HepG2 (cell line): ENCODE measurements at regions not wholly inside any gene's neighbourhood (a gene's known extent, or its start where the extent isn't known, plus 50 kb on each side); places are given as distances from the start of the nearest gene placed in this dataset.

Source experiments
- ATAC-seq: fragments of 200-7000 bp; cut with Tn5 transposase; 3 replicates; pipeline ENCODE4 v1.9.1; 2020; ENCODE audit warnings: mild to moderate bottlenecking, moderate library complexity
- BruUV-seq: library from RNA; stranded (reverse); fragments of 400-500 nt; replicated peaks from 2 replicates; lab custom pipeline; 2021; lab: Mats Ljungman, UMichigan
- CTCF ChIA-PET: fragments of 300-600 bp; formaldehyde crosslinking; extraction: SDS; loops from one replicate; lab custom pipeline; 2021; ENCODE audit warnings: low total read pairs, inconsistent platforms, low intra/inter-chr PET ratio; lab: Yijun Ruan, JAX
- POLR2A ChIA-PET: fragments of 350-600 bp; sonication (Branson Sonifier 250); formaldehyde crosslinking; loops from one replicate; lab custom pipeline; 2020; ENCODE audit warnings: antibody characterized with exemption, inconsistent platforms; lab: Yijun Ruan, JAX
- DNase-seq: peaks from one replicate; pipeline ENCODE4 v3.0.0-alpha.2; 2015; ENCODE audit warnings: low spot score
- FAIRE-seq: peaks from 3 replicates; lab custom pipeline; 2011; peaks lifted over from hg19 to GRCh38; lab: Jason Lieb, UNC
- H2AFZ ChIP-seq: one replicate; pipeline ENCODE4 v1.6.1; 2011; ENCODE audit warnings: low read length, inconsistent platforms
- H3K27ac ChIP-seq: fragments of 300-600 bp; 3 replicates; pipeline ENCODE4 v1.8.0; 2011; ENCODE audit warnings: mixed run types, mild to moderate bottlenecking, mixed read lengths, low read length, inconsistent platforms; ENCODE audit not compliant: insufficient read depth; ENCODE audit errors: extremely low read length
- H3K27me3 ChIP-seq, 2 experiments: fragments of 200-600 bp in 1 of 2; 2 replicates in 1 of 2; 3 replicates in 1 of 2; pipeline versions ENCODE4 v1.6.0 to v1.8.0; 2011; ENCODE audit warnings: low read length in 2 of 2, mild to moderate bottlenecking in 2 of 2, moderate library complexity in 2 of 2, inconsistent platforms in 1 of 2; ENCODE audit not compliant: insufficient read depth in 2 of 2, control insufficient read depth in 1 of 2
- H3K36me3 ChIP-seq, 2 experiments: fragments of 200-600 bp in 1 of 2; replicated peaks in 1 of 2; 2 replicates in 1 of 2; 3 replicates in 1 of 2; pipeline versions ENCODE4 v1.5.1 to v1.8.0; 2011; ENCODE audit warnings: low read length in 2 of 2, inconsistent platforms in 1 of 2; ENCODE audit not compliant: insufficient read depth in 2 of 2, control insufficient read depth in 1 of 2
- H3K4me1 ChIP-seq: 2 replicates; pipeline ENCODE4 v1.5.1; 2012; ENCODE audit warnings: low read length, inconsistent platforms; ENCODE audit not compliant: insufficient read depth
- H3K4me2 ChIP-seq: 2 replicates; pipeline ENCODE4 v1.6.0; 2011; ENCODE audit warnings: low read depth, low read length, inconsistent platforms
- H3K4me3 ChIP-seq, 3 experiments: fragments of 200-600 bp in 1 of 3; sonication (generic), shearing (Covaris generic) in 1 of 3; replicated peaks in 1 of 3; 2 replicates each; pipeline ENCODE4 v1.5.1; 2011 to 2016; ENCODE audit warnings: low read length in 3 of 3, inconsistent platforms in 2 of 3, low read depth in 2 of 3, mild to moderate bottlenecking in 2 of 3, control low read depth in 1 of 3, mixed read lengths in 1 of 3; ENCODE audit not compliant: insufficient read depth in 1 of 3
- H3K79me2 ChIP-seq: one replicate; pipeline ENCODE4 v1.6.1; 2011; ENCODE audit warnings: low read length, inconsistent platforms; ENCODE audit not compliant: insufficient read depth
- H3K9ac ChIP-seq: 2 replicates; pipeline ENCODE4 v1.6.0; 2011; ENCODE audit warnings: mild to moderate bottlenecking, low read depth, low read length, inconsistent platforms; ENCODE audit not compliant: insufficient read depth
- H3K9me3 ChIP-seq: 2 replicates; pipeline ENCODE4 v1.5.1; 2012; ENCODE audit warnings: mild to moderate bottlenecking, low read length
- H4K20me1 ChIP-seq: 2 replicates; pipeline ENCODE4 v1.6.0; 2011; ENCODE audit warnings: inconsistent platforms, mild to moderate bottlenecking, low read length, moderate library complexity; ENCODE audit not compliant: insufficient read depth
- ATF5 ChIP-seq: sonication (generic); formaldehyde crosslinking; IDR thresholded peaks from 2 replicates; pipeline ENCODE4 v1.4.0; 2020; ENCODE audit warnings: mild to moderate bottlenecking, low read depth, missing genetic modification reagents
- EHMT2 ChIP-seq: fragments of 200-600 bp; sonication (generic); IDR thresholded peaks from 2 replicates; pipeline ENCODE4 v1.7.0; 2017; ENCODE audit warnings: antibody characterized with exemption, low read depth, low read length, borderline replicate concordance
- FOXM1 ChIP-seq: sonication (generic); formaldehyde crosslinking; IDR thresholded peaks from 2 replicates; pipeline ENCODE4 v1.5.0; 2020; ENCODE audit warnings: missing genetic modification reagents
- HCFC1 ChIP-seq: fragments of 150-350 bp; IDR thresholded peaks from 2 replicates; pipeline ENCODE4 v1.6.1; 2014; ENCODE audit warnings: low read depth, low read length
- KDM1A ChIP-seq: IDR thresholded peaks from 2 replicates; pipeline ENCODE4 v1.6.1; 2016; ENCODE audit warnings: missing compliant biosample characterization
- KLF11 ChIP-seq: IDR thresholded peaks from 2 replicates; pipeline ENCODE4 v1.6.1; 2016; ENCODE audit warnings: missing compliant biosample characterization
- RXRA ChIP-seq: sonication (generic); formaldehyde crosslinking; IDR thresholded peaks from 2 replicates; pipeline ENCODE4 v1.5.1; 2020; ENCODE audit warnings: missing genetic modification reagents
- SATB2 ChIP-seq: sonication (generic); formaldehyde crosslinking; IDR thresholded peaks from 2 replicates; pipeline ENCODE4 v1.5.0; 2020; ENCODE audit warnings: missing genetic modification reagents
- SMARCE1 ChIP-seq: fragments of 450-650 bp; IDR thresholded peaks from 2 replicates; pipeline ENCODE4 v1.6.1; 2017; ENCODE audit warnings: borderline replicate concordance
- SOX13 ChIP-seq, 3 experiments: fragments of 450-650 bp in 1 of 3; sonication (generic) in 1 of 3; formaldehyde crosslinking in 1 of 3; IDR thresholded peaks in 2 of 3; conservative IDR thresholded peaks in 1 of 3; 2 replicates each; pipeline versions ENCODE4 v1.5.0 to v1.6.1; 2016 to 2020; ENCODE audit warnings: antibody characterized with exemption in 1 of 3, mild to moderate bottlenecking in 1 of 3, missing compliant biosample characterization in 1 of 3, missing genetic modification reagents in 1 of 3, moderate library complexity in 1 of 3
- ZBTB10 ChIP-seq: sonication (generic); formaldehyde crosslinking; IDR thresholded peaks from 2 replicates; pipeline ENCODE4 v1.4.0; 2020; ENCODE audit warnings: missing genetic modification reagents, borderline replicate concordance
- ZBTB26 ChIP-seq: IDR thresholded peaks from 2 replicates; pipeline ENCODE4 v1.6.1; 2016; ENCODE audit warnings: missing compliant biosample characterization, missing genetic modification reagents, borderline replicate concordance
- ZBTB3 ChIP-seq: sonication (generic); formaldehyde crosslinking; IDR thresholded peaks from 2 replicates; pipeline ENCODE4 v1.4.0; 2020; ENCODE audit warnings: low read depth, mild to moderate bottlenecking, moderate library complexity, missing genetic modification reagents, borderline replicate concordance
- ZFP90 ChIP-seq: sonication (generic); formaldehyde crosslinking; IDR thresholded peaks from 2 replicates; pipeline ENCODE4 v1.8.0; 2022; ENCODE audit warnings: missing genetic modification reagents, mild to moderate bottlenecking, inconsistent platforms, borderline replicate concordance
- ZNF768 ChIP-seq: sonication (generic); formaldehyde crosslinking; IDR thresholded peaks from 2 replicates; pipeline ENCODE4 v1.4.0; 2020; ENCODE audit warnings: missing genetic modification reagents
- WGBS: methylation state at CpG from one replicate; pipeline ENCODE4 v1.1.6; 2017; ENCODE audit warnings: low lambda C conversion rate; 5-methylcytosine and 5-hydroxymethylcytosine counted together
- in situ Hi-C: cut with HindIII; loops from 2 replicates; pipeline ENCODE4 v1.10.0; 2017; ENCODE audit warnings: low pct_unique_long_range_greater_than_20kb; ENCODE audit not compliant: extremely low pct_ligation_motif_present
- intact Hi-C: fragments of 100-400 bp; cut with micrococcal nuclease; formaldehyde crosslinking; loops from one replicate; pipeline ENCODE4 v1.10.0; 2022; ENCODE audit not compliant: unreplicated experiment

DNA sequence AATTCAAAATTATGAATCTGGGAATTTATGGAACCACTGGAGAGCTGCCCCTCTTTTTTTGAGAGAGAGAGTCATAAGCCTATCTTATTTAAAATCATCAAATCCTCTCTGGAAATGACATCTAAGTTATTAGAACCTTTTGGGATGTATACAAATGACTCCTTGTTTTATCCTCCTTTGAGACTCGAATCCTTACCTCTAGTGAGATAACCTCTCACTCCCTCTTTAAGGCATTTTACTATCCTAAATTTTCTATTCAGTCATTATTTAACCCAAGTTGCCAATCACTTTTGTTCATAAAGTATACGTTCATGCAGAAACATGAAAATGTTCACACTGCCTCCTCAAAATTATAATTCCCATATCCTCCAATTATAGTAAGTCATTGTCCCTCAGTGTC lies 313.6 kb upstream of the C1orf87 start:
- FAIRE-seq (no peak), DNase-seq (no peak), ATAC-seq (no peak)
- H3K9me3 ChIP-seq, result no peaks in the 10 kb centered on the region
- H3K36me3 ChIP-seq, result no peaks in the 10 kb centered on the region
- ChIA-PET POLR2A (no interaction called here), CTCF (no interaction called here)
- no peak overlapping the region for H3K4me3 ChIP-seq
- BruUV-seq, result no TSS peak
- intact Hi-C loops, result no loop called here
- no peak overlapping the region for H3K9ac ChIP-seq
- no peak overlapping the region for H3K27ac ChIP-seq
- in situ Hi-C loops, result no loop called here
- H2AFZ ChIP-seq, result no peak overlapping the region
- H3K4me2 ChIP-seq, result no peak overlapping the region
- H3K27me3 ChIP-seq, result no peaks in the 10 kb centered on the region
- H3K4me1 ChIP-seq, result no peaks in the 10 kb centered on the region
- no peaks in the 10 kb centered on the region for H4K20me1 ChIP-seq
- TF ChIP-seq KDM1A (CRISPR knock-in tag), result no peak
- TF ChIP-seq SOX13 (IDR thresholded peaks at IDR 0.05), result no peak
- no peak for TF ChIP-seq SOX13 (CRISPR knock-in tag; conservative IDR thresholded peaks at IDR 0.05 in 1 of 2, IDR thresholded peaks at IDR 0.05 in 1 of 2)
- TF ChIP-seq ATF5 (CRISPR knock-in tag), result no peak
- TF ChIP-seq, all 625 proteins: peak for 0
- WGBS, result 1% methylated on average over 2 of the region's 2 CpGs
- H3K79me2 ChIP-seq, result no peaks in the 10 kb centered on the region

GRCh38 chr1:60386249-60386648 lies 312.7 kb upstream of the C1orf87 start:
- ChIA-PET CTCF (no interaction called here), POLR2A (no interaction called here)
- in situ Hi-C loops (no loop called here), intact Hi-C loops (no loop called here)
- no peak for FAIRE-seq
- H3K79me2 ChIP-seq, result no peaks in the 10 kb centered on the region
- H4K20me1 ChIP-seq, result no peaks in the 10 kb centered on the region
- TF ChIP-seq ZBTB3 (CRISPR knock-in tag) (no peak), FOXM1 (CRISPR knock-in tag) (no peak), HCFC1 (no peak), SATB2 (CRISPR knock-in tag) (no peak), ZBTB10 (CRISPR knock-in tag) (no peak), ZFP90 (CRISPR knock-in tag) (no peak), EHMT2 (no peak), ZBTB26 (CRISPR knock-in tag) (no peak), ZNF768 (CRISPR knock-in tag) (no peak), RXRA (no peak), KLF11 (CRISPR knock-in tag) (no peak), SMARCE1 (no peak)
- no peaks in the 10 kb centered on the region for H3K36me3 ChIP-seq
- H3K27ac ChIP-seq, result no peak overlapping the region
- 6% methylated on average over 3 of the region's 3 CpGs for WGBS
- no peaks in the 10 kb centered on the region for H3K27me3 ChIP-seq
- no TSS peak for BruUV-seq
- H3K9ac ChIP-seq, result no peak overlapping the region
- ATAC-seq, result no peak
- H3K4me1 ChIP-seq, result no peaks in the 10 kb centered on the region
- no peak overlapping the region for H3K4me3 ChIP-seq
- H3K4me2 ChIP-seq, result no peak overlapping the region
- no peaks in the 10 kb centered on the region for H3K9me3 ChIP-seq
- no peak overlapping the region for H2AFZ ChIP-seq
- DNase-seq, result no peak
